ENCODE measurements at regions not wholly inside any gene's neighbourhood (a gene's known extent, or its start where the extent isn't known, plus 50 kb on each side); places are given as distances from the start of the nearest gene placed in this dataset.

- no peak for DNase-seq (ENCODE audit: low read depth)
- no peak for TF ChIP-seq CTCF (IDR thresholded peaks at IDR 0.05; ENCODE audit: control insufficient read depth, extremely low read depth, insufficient read depth)
Measured at GRCh38 chr4:176896211-176896610, 103.5 kb upstream of the VEGFC start.

GRCh38 chr4:176897226-176897625 lies 104.5 kb upstream of the VEGFC start:
- no peak for DNase-seq (ENCODE audit: low read depth)
- TF ChIP-seq CTCF (IDR thresholded peaks at IDR 0.05; ENCODE audit: control insufficient read depth, extremely low read depth, insufficient read depth) = no peak

More at GRCh38 chr4:176896211-176896610, 103.5 kb upstream of the VEGFC start:
- H3K4me3 ChIP-seq (ENCODE audit: low read depth, low read length) = no peak overlapping the region

GRCh38 chr4:176898791-176899190 lies 106.1 kb upstream of the VEGFC start:
- no peak for DNase-seq (ENCODE audit: low read depth)
- H3K4me3 ChIP-seq (ENCODE audit: low read depth, low read length) = no peak overlapping the region
- no peak for TF ChIP-seq CTCF (IDR thresholded peaks at IDR 0.05; ENCODE audit: control insufficient read depth, extremely low read depth, insufficient read depth)

More at GRCh38 chr4:176897226-176897625, 104.5 kb upstream of the VEGFC start:
- no peak overlapping the region for H3K4me3 ChIP-seq (ENCODE audit: low read depth, low read length)

GRCh38 chr4:176902710-176903323 lies 110.1 kb upstream of the VEGFC start:
- DNase-seq (ENCODE audit: low read depth) = no peak
- no peak for TF ChIP-seq CTCF (IDR thresholded peaks at IDR 0.05; ENCODE audit: control insufficient read depth, extremely low read depth, insufficient read depth)
- H3K4me3 ChIP-seq (ENCODE audit: low read depth, low read length) = no peak overlapping the region

- TF ChIP-seq CTCF (IDR thresholded peaks at IDR 0.05; ENCODE audit: control insufficient read depth, extremely low read depth, insufficient read depth) = no peak
- no peak for DNase-seq (ENCODE audit: low read depth)
- H3K4me3 ChIP-seq (ENCODE audit: low read depth, low read length) = no peak overlapping the region
Measured at GRCh38 chr4:176906709-176907108, 114.0 kb upstream of the VEGFC start.

- no peak for DNase-seq (ENCODE audit: low read depth)
- H3K4me3 ChIP-seq (ENCODE audit: low read depth, low read length) = no peak overlapping the region
- no peak for TF ChIP-seq CTCF (IDR thresholded peaks at IDR 0.05; ENCODE audit: control insufficient read depth, extremely low read depth, insufficient read depth)
Measured at GRCh38 chr4:176910646-176911045, 117.9 kb upstream of the VEGFC start.

- no peak for DNase-seq (ENCODE audit: low read depth)
- TF ChIP-seq CTCF (IDR thresholded peaks at IDR 0.05; ENCODE audit: control insufficient read depth, extremely low read depth, insufficient read depth) = no peak
- H3K4me3 ChIP-seq (ENCODE audit: low read depth, low read length) = no peak overlapping the region
Measured at GRCh38 chr4:176919631-176920030, 126.9 kb upstream of the VEGFC start.
